Posterior vena cava (tissue), 2 donors: ENCODE measurements at regions not wholly inside any gene's neighbourhood (a gene's known extent, or its start where the extent isn't known, plus 50 kb on each side); places are given as distances from the start of the nearest gene placed in this dataset.
"Not testable (repeated sequence)": the region's sequence is repeated elsewhere in the genome, so short reads cannot be mapped to it uniquely, and the experiment has no call there.

ENCODE experiments used
- DNase-seq: peaks from one replicate; pipeline ENCODE4 v3.0.0-alpha.2; 2020; ENCODE audit warnings: low spot score
- intact Hi-C, 2 donors: fragments of 100-400 bp; cut with DNase I; formaldehyde crosslinking; loops; one replicate each; pipeline versions ENCODE4 v1.14.1 to v1.14.2; 2022 to 2023
- donor health status: DM: yes; HTN: yes; CAD: no.
- donor health status: DM: yes; HTN: yes; CAD: no.

DNA sequence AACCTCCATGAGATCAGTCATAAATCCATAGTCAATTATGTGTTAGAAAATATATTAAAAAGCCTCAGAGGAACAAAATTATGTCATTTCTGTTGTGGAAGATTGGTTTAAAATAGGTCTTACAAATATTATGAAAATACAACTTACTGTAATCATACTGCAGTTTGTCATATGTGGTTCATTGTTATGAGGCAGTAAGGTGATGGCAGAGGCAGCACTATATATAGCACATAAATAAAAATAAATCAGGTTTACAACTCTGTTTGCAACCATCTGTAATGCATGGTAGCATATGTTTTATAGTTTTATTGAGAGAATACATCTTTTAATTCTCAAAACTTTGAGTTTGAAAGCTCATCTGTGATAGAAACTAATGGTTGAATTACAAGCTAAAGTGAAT, 651.4 kb downstream of the PCDH11X start:
- DNase-seq, intact Hi-C loops: not testable (repeated sequence)

DNA sequence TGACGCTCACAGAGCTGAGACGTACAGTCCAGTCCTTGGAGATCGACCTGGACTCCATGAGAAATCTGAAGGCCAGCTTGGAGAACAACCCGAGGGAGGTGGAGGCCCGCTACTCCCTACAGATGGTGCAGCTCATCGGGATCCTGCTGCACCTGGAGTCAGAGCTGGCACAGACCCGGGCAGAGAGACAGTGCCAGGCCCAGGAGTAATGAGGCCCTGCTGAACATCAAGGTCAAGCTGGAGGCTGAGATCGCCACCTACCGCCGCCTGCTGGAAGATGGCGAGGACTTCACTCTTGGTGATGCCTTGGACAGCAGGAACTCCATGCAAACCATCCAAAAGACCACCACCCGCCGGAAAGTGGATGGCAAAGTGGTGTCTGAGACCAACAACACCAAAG, 681.4 kb downstream of the PCDH11X start:
- intact Hi-C loops, result not testable (repeated sequence)
- DNase-seq, result peak; percentile 53

DNA sequence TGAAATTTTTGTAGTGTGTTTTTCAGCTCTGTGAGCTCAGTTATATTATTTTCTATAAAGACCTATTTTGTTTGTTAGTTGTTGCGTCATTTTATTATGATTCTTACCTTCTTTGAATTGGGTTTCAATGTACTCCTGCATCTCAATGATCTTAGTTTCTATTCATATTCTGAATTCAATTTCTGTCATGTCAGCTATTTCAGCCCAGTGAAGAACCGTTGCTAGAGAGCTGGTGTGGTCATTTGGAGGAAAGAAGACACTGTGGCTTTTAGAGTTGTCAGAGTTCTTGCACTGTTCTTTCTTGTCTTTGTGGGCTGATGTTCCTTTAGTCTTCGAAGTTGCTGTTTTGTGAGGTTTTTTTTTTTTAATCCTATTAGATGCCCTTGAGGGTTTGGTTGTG, 701.0 kb downstream of the PCDH11X start:
- intact Hi-C loops, DNase-seq: not testable (repeated sequence)

GRCh38 chrX:92485487-92485886, 706.3 kb downstream of the PCDH11X start:
- intact Hi-C loops, DNase-seq: not testable (repeated sequence)

- intact Hi-C loops, DNase-seq: not testable (repeated sequence)
Measured at GRCh38 chrX:92515270-92515669, 736.1 kb downstream of the PCDH11X start.

DNA sequence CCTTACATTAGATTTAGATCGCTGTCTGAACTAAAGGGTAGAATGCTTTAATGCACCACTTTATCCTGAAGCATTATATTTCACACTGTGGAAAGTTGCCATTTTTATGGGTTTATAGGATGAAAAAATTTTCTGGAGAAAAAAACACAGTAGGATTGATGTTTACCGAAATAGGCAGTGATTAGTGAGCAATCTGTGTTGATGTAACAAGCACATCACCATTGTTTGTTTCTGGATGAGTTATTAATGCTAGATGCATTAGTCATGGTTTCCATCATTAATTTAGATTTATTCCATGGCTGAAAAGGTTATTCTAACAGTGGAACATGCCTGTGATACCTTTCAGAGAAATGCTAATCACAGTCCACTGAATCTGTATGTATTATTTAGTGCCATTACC, 749.8 kb downstream of the PCDH11X start:
- intact Hi-C loops, DNase-seq: not testable (repeated sequence)

DNA sequence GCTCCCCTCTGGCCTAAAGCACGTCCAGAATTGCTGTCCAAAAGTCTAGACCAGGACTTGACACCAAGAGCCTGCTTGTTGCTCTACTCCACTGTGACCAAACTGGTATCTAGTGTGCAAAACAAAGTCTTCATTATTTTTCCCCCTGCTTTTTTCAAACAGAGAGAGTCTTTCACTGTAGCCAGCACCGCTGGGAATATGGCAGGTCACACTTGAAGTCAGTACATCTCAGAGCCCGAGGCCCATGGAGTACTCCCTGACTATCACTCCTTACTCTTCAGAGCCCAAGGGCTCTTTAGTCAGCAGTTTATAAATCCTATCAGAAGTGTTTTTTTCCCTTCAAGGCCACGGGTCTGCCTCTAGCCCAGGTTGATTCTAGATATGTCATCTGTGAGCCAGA, 761.3 kb downstream of the PCDH11X start:
- DNase-seq, intact Hi-C loops: not testable (repeated sequence)

DNA sequence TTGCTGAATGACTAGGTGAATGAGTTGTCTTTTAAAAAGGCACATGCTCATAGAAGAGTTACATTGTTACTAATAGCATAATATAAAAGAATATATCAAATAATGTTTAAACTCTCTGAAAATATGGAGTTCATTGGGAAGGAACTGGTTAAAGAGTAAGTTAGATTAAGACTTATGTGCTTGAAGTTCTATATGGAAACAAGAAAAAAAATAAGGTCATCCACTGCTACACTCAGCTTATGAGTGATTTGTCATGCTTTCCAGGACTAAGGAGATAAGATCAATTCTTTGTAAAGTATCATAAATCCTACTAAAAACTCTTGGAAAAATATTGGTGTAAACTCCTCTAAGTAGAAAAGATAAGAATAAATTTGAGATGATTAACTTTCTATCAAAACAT, 779.1 kb downstream of the PCDH11X start:
- DNase-seq, intact Hi-C loops: not testable (repeated sequence)

- DNase-seq, intact Hi-C loops: not testable (repeated sequence)
Measured at GRCh38 chrX:92558796-92559195, 779.6 kb downstream of the PCDH11X start.

- DNase-seq, intact Hi-C loops: not testable (repeated sequence)
Measured at GRCh38 chrX:92560083-92560482, 780.9 kb downstream of the PCDH11X start.

- DNase-seq, intact Hi-C loops: not testable (repeated sequence)
Measured at GRCh38 chrX:92570217-92570616, 791.0 kb downstream of the PCDH11X start.

GRCh38 chrX:92586643-92587042, 807.5 kb downstream of the PCDH11X start:
- intact Hi-C loops, result not testable (repeated sequence)

DNA sequence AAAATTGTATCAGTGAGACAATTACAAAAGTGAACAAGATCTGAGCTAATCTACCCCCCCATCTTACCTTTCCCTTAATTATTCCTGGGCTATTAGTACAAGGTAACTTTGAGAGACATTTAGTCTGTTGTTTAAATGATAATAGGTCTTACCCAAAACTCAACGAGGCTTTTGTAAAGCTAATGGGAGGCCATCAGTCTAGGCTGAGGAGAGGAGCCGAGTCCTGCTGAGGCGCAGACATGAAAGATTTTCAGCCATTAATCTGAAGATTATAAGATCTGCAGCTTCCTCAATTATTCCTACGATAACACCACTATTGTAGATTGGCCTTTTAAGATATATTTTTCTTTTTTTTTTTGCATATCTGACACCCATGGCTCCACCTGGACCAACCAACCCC, 810.5 kb downstream of the PCDH11X start:
- intact Hi-C loops, DNase-seq: not testable (repeated sequence)

More at GRCh38 chrX:92586643-92587042, 807.5 kb downstream of the PCDH11X start:
- DNase-seq, result not testable (repeated sequence)

DNA sequence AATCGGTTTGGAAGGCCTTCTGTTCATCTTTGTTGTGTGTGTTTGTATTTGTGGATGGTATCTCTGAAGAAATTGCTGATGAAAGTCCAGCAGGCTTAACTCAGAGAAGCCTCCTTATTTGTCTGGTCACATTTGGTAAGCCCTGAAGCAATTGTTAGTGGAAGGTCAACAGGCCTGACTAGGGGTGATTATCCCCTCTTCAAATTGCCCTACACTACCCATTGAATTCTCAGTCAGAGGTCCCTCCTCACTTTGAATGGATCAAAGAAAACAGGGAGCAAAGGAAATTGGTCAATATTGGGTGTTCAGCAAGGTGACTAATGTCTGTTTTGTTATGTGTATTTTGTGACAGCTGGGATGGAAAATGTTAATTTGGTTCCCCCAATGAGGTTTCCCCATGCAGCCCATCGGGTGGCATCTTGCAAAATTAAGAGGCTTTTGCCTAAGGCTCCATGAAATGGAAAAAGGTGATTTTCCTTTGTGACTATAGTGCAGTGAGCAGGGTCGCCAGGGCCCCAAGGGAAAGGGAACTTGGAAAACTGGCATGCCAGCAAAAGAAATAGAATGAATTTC, 811.6 kb downstream of the PCDH11X start:
- intact Hi-C loops, DNase-seq: not testable (repeated sequence)

- DNase-seq, intact Hi-C loops: not testable (repeated sequence)
Measured at GRCh38 chrX:92611517-92611916, 832.3 kb downstream of the PCDH11X start.

DNA sequence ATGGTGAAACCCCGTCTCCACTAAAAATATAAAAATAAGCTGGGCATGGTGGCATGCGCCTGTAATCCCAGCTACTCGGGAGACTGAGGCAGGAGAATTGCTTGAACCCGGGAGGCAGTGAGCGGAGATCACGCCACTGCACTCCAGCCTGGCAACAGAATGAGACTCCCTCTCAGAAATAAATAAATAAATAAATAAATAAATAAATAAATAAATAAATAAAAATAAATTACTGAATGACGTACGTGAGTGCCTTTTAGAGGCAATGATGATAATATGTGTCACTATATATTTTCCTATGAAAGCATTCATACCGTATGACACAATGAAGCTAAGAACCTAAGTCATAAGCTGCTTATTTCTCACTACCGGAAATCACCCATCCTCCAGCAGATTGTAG, 847.5 kb downstream of the PCDH11X start:
- intact Hi-C loops, DNase-seq: not testable (repeated sequence)

GRCh38 chrX:92657593-92657992, 878.4 kb downstream of the PCDH11X start:
- intact Hi-C loops, DNase-seq: not testable (repeated sequence)

DNA sequence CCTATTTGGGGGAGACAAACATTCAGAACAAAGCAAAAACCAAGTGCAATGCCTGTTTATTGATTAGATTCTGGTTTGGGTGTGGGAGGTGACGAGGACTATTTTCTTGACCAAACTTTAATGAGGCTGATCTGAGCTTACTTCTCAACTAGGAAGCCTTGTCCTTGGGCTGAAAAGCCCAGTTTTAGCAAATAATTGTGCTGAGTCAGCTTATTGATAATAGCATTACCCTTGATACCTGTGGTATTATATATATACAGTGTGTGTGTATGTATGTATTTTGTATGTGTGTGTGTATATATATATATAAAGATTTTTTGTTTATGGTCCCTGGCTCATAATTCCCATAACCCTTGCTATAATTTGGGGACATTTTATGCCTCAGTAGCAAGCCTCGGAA, 880.6 kb downstream of the PCDH11X start:
- DNase-seq, intact Hi-C loops: not testable (repeated sequence)

- intact Hi-C loops, DNase-seq: not testable (repeated sequence)
Measured at GRCh38 chrX:92692796-92693195, 913.6 kb downstream of the PCDH11X start.

DNA sequence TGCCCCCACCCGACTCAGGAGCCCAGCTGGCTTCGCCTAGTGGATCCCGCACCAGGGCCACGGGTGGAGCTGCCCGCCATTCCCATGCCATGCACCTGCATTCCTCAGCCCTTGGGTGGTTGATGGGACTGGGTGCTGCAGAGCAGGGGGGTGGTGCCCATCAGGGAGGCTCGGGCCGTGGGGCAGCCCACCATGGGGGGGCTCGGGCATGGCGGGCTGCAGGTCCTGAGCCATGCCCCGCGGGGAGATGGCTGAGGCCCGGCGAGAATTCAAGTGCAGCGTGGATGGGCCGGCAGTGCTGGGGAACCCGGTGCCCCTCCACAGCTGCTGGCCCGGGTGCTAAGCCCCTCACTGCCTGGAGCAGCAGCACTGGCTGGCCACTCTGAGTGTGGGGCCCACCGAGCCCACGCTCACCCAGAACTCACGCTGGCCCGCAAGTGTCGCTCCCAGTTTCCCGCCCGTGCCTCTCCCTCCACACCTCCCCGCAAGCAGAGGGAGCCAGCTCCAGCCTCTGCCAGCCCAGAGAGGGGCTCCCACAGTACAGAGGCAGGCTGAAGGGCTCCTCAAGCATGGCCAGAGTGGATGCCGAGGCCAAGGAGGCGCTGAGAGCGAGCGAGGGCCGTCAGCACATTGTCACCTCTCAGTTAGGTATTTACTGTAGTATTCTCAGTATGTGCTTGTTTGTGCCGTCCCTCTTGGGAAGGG, 920.4 kb downstream of the PCDH11X start:
- intact Hi-C loops, DNase-seq: not testable (repeated sequence)

DNA sequence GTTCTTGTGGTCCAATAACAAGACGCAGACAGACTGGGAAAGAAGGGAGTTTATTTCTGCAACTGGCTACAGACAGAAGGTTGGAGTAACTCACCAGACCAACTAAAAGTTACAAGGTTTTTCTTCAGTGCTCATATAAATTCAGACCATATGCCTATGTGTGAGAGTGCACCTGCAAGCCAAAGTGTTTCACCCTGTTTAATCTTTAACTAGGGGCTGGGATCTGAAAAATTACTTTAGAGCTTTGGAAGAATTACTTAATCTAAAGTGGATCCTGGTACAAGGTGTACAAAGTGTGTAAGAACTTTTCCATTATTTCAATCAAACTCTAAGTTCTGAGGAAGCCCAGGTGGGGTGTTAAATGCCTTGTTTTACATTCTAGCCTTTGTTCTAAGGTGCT, 930.6 kb downstream of the PCDH11X start:
- intact Hi-C loops, DNase-seq: not testable (repeated sequence)
